ENCODE measurements at regions not wholly inside any gene's neighbourhood (a gene's known extent, or its start where the extent isn't known, plus 50 kb on each side); places are given as distances from the start of the nearest gene placed in this dataset.
"Not testable (repeated sequence)": the region's sequence is repeated elsewhere in the genome, so short reads cannot be mapped to it uniquely, and the experiment has no call there.

DNA sequence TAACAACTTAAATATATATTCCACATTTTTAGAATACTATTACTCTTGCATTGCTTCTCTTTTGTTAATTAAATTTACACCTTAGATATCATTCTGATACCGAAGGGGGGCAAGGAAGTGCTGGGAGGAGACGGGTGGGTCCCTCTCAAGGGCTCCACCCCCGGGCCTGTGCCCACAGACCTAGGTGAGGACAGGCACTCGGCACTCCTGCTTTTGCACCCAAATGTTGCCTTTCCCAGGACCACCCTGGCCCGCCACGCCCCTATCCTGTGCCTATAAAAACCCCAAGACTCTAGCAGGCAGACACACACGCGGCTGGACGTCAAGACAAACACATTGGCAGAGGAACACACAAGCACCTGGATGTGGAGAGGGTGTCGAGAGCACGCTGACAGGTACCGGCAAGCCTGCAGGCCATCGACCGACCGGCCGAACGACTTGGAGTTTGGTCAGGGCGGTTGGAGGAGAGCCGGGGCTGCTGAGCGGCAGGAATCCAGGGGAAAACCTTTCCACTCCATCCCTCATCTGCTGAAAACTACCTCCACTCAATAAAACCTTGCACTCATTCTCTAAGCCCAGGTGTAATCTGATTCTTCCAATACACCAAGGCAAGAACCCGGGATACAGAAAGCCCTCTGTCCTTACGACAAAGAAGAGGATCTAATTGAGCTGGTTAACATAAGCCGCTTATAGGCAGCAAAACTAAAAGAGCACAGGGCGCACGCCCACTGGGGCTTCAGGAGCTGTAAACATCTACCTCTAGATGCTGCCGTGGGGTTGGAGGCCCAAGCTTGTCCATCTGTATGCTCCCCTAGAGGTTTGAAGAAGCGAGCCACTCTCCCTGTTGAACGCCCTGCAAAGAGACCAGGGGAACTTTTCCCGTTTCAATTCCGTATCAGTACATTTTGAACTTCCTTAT is 197.4 kb upstream of the PRSS16 start:
- TF ChIP-seq, protein P1, sequence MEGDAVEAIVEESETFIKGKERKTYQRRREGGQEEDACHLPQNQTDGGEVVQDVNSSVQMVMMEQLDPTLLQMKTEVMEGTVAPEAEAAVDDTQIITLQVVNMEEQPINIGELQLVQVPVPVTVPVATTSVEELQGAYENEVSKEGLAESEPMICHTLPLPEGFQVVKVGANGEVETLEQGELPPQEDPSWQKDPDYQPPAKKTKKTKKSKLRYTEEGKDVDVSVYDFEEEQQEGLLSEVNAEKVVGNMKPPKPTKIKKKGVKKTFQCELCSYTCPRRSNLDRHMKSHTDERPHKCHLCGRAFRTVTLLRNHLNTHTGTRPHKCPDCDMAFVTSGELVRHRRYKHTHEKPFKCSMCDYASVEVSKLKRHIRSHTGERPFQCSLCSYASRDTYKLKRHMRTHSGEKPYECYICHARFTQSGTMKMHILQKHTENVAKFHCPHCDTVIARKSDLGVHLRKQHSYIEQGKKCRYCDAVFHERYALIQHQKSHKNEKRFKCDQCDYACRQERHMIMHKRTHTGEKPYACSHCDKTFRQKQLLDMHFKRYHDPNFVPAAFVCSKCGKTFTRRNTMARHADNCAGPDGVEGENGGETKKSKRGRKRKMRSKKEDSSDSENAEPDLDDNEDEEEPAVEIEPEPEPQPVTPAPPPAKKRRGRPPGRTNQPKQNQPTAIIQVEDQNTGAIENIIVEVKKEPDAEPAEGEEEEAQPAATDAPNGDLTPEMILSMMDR (IDR thresholded peaks at IDR 0.05; ENCODE audit: control insufficient read depth, extremely low read depth, insufficient read depth) = no peak
- no peak for DNase-seq (ENCODE audit: low read depth)
- H3K4me3 ChIP-seq (ENCODE audit: low read depth, low read length) = no peak overlapping the region

DNA sequence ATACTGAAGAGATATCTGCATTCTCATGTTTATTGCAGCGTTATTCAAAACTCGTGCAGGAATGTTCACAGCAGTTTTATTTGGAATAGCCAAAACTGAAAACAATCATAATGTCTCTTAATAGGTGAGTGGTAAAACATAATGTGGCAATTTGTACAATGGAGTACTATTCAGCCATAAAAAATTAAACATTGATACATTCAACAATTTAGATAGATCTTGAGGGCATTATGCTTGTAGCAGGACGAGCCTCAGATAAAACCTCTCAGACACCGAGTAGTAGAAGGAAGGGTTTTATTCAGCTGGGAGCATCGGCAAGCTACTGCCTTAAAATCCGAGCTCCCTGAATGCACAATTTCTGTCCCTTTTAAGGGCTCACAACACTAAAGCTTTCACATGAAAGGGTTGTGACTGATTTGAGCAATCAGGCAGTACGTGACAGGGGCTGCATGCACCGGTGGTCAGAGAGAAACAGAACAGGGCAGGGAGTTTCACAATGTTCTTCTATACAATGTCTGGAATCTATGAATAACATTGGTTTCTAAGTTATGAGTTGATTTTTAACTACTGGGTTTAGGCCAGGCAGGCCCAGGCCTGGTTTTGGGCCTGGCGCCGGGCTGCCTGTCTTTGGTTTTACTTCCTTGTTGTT is 195.3 kb upstream of the PRSS16 start:
- not testable (repeated sequence) for H3K4me3 ChIP-seq (ENCODE audit: low read depth, low read length); DNase-seq (ENCODE audit: low read depth)

DNA sequence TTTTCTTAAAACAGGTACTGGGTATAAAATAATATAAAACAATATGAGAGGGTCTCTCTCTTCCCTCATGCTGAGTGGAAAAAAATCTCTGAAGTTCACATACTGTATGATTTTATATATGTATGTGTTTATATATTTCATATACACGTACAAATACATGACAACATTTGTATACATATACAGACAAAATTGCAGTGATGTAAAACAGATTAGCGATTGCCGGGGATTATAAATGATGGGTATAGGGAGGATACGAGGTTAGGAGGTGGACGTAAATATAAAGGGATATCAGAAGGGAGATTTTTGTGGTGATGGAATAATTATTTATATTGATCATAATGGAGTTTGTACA is 194.8 kb upstream of the PRSS16 start:
- H3K4me3 ChIP-seq (ENCODE audit: low read depth, low read length) = no peak overlapping the region
- TF ChIP-seq, protein P1 (IDR thresholded peaks at IDR 0.05; ENCODE audit: control insufficient read depth, extremely low read depth, insufficient read depth) = no peak
- no peak for DNase-seq (ENCODE audit: low read depth)

GRCh38 chr6:27053738-27054137 is 193.8 kb upstream of the PRSS16 start:
- TF ChIP-seq, protein P1 (IDR thresholded peaks at IDR 0.05; ENCODE audit: control insufficient read depth, extremely low read depth, insufficient read depth) = no peak
- no peak for DNase-seq (ENCODE audit: low read depth)
- H3K4me3 ChIP-seq (ENCODE audit: low read depth, low read length) = no peak overlapping the region

GRCh38 chr6:27056615-27057014 is 190.9 kb upstream of the PRSS16 start:
- DNase-seq (ENCODE audit: low read depth) = no peak
- H3K4me3 ChIP-seq (ENCODE audit: low read depth, low read length) = no peak overlapping the region
- TF ChIP-seq, protein P1 (IDR thresholded peaks at IDR 0.05; ENCODE audit: control insufficient read depth, extremely low read depth, insufficient read depth) = no peak

GRCh38 chr6:27059621-27060425 is 187.7 kb upstream of the PRSS16 start:
- peak; percentile 80 for DNase-seq (ENCODE audit: low read depth)
- TF ChIP-seq, protein P1 (IDR thresholded peaks at IDR 0.05; ENCODE audit: control insufficient read depth, extremely low read depth, insufficient read depth) = no peak

More at GRCh38 chr6:27059621-27060425, 187.7 kb upstream of the PRSS16 start:
- no peak overlapping the region for H3K4me3 ChIP-seq (ENCODE audit: low read depth, low read length)
